ENCODE measurements at regions not wholly inside any gene's neighbourhood (a gene's known extent, or its start where the extent isn't known, plus 50 kb on each side); places are given as distances from the start of the nearest gene placed in this dataset.

DNA sequence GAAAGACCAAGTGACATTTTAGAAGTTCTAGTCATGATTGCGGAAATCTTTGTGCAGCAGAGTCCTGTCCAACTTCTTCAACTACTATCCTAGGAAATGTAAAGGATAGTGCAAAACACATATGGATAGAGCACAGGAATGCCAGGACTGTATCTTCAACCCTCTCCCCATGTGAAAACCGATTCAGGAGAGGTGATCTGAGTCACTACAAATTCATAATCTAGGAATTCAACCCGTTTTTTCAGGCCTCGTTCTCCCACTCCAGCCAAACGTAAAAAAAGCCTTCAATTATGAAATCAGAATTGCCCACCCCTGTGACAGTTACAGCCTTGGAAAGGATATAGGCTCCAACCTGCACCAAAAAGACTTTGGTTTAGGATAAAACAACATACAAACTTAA lies 52.9 kb upstream of the RGS1 start:
- DNase-seq (ENCODE audit: low read depth in 3 of 3), result no peak

GRCh38 chr1:192524223-192524622 lies 51.4 kb upstream of the RGS1 start:
- no peak for DNase-seq (ENCODE audit: low read depth in 3 of 3)
